ENCODE measurements at regions not wholly inside any gene's neighbourhood (a gene's known extent, or its start where the extent isn't known, plus 50 kb on each side); places are given as distances from the start of the nearest gene placed in this dataset.
"Not testable (repeated sequence)": the region's sequence is repeated elsewhere in the genome, so short reads cannot be mapped to it uniquely, and the experiment has no call there.

DNA sequence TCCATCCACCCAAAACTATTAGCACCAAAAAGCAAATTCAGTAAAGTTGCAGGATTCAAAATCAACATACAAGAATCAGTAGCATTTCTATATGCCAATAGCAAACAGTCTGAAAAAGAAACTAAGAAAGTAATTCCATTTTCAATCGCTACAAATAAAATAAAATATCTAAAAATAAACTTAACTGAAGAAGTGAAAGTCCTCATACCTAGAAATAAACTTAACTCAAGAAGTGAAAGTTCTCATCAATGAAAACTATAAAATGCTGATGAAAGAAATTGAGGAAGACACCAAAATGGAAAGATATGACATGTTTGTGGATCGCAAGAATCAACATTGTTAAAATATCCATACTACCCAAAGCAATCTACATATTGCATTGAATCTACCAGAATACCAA is 103.0 kb upstream of the ARID1B start:
- H3K14ac ChIP-seq (replicated peaks; ENCODE audit: low read depth, low read length), result no peak overlapping the region
- 0 out of 2 replicates have a peak, but pooled peaks cover under 1% of the 10 kb centered on the region for H3K27me3 ChIP-seq (ENCODE audit: control insufficient read depth, insufficient read depth, low read length)
- WGBS, 2 experiments (ENCODE audit: extremely low coverage in 2 of 2, insufficient read length in 1 of 2), result no CpG with 5 or more reads among the region's 2 CpGs
- H3K9ac ChIP-seq (ENCODE audit: low read depth, low read length), result no peak overlapping the region
- no peak for ATAC-seq (ENCODE audit: low read depth)
- H2BK120ac ChIP-seq (ENCODE audit: low read depth, low read length), result no peak overlapping the region
- intact Hi-C loops (cut with micrococcal nuclease), result no loop called here
- H3K23ac ChIP-seq (ENCODE audit: low read depth, low read length), result no peak overlapping the region
- H4K8ac ChIP-seq (ENCODE audit: low read depth in 2 of 2, low read length in 2 of 2), result no peak overlapping the region
- H3K27ac ChIP-seq (ENCODE audit: insufficient read depth, low read length), result no peak overlapping the region
- H4K20me1 ChIP-seq (ENCODE audit: insufficient read depth, low read length), result no peaks in the 10 kb centered on the region
- H4K5ac ChIP-seq (ENCODE audit: low read depth, low read length), result no peak overlapping the region
- in situ Hi-C loops (cut with MboI; ENCODE audit: low sequenced_read_pairs), result no loop called here
- no peaks in the 10 kb centered on the region for H3K4me1 ChIP-seq (ENCODE audit: control insufficient read depth, insufficient read depth, low read length)
- H3K9me1 ChIP-seq (ENCODE audit: insufficient read depth, low read length), result no peaks in the 10 kb centered on the region
- H3K36me3 ChIP-seq (ENCODE audit: control insufficient read depth, insufficient read depth, low read length), result no peaks in the 10 kb centered on the region
- H4K91ac ChIP-seq (ENCODE audit: insufficient read depth, low read depth, low read length), result no peak overlapping the region
- ChIA-PET CTCF (no interaction called here), POLR2A (ENCODE audit: unreplicated experiment) (no interaction called here)
- no peak overlapping the region for H2BK5ac ChIP-seq (ENCODE audit: low read depth, low read length, poor library complexity, severe bottlenecking)
- no peak overlapping the region for H3K4ac ChIP-seq (ENCODE audit: low read depth, low read length)
- H3K79me1 ChIP-seq (ENCODE audit: low read depth in 1 of 2, low read length in 2 of 2), result no peaks in the 10 kb centered on the region
- no TSS peak for BruUV-seq (replicated peaks)
- TF ChIP-seq BHLHE40 (IDR thresholded peaks at IDR 0.05; ENCODE audit: low read depth, low read length), result no peak
- TF ChIP-seq MXI1 (IDR thresholded peaks at IDR 0.05; ENCODE audit: borderline replicate concordance, low read depth, low read length), result no peak
- no peaks in the 10 kb centered on the region for H3K9me3 ChIP-seq (ENCODE audit: control insufficient read depth, insufficient read depth, low read length)
- dilution Hi-C loops (cut with HindIII; ENCODE audit: low sequenced_read_pairs, unreplicated experiment), result no loop called here
- no peak overlapping the region for H3K56ac ChIP-seq (ENCODE audit: extremely low read depth, insufficient read depth, low read length)
- no peak overlapping the region for H3K4me2 ChIP-seq (ENCODE audit: low read depth, low read length)
- no peak overlapping the region for H2AK5ac ChIP-seq (ENCODE audit: low read depth, low read length)
- DNase-seq, result no peak
- H2AFZ ChIP-seq (replicated peaks; ENCODE audit: low read length, poor library complexity), result no peak overlapping the region
- no peak overlapping the region for H2BK15ac ChIP-seq (ENCODE audit: low read depth, low read length)
- no peak overlapping the region for H3K18ac ChIP-seq (ENCODE audit: low read depth, low read length)
- H3K4me3 ChIP-seq (ENCODE audit: insufficient read depth, low read depth, low read length), result no peak overlapping the region
- no peak overlapping the region for H2BK20ac ChIP-seq (ENCODE audit: low read depth, low read length)
- no peak overlapping the region for H2AK9ac ChIP-seq (replicated peaks; ENCODE audit: low read depth, low read length, poor library complexity)

DNA sequence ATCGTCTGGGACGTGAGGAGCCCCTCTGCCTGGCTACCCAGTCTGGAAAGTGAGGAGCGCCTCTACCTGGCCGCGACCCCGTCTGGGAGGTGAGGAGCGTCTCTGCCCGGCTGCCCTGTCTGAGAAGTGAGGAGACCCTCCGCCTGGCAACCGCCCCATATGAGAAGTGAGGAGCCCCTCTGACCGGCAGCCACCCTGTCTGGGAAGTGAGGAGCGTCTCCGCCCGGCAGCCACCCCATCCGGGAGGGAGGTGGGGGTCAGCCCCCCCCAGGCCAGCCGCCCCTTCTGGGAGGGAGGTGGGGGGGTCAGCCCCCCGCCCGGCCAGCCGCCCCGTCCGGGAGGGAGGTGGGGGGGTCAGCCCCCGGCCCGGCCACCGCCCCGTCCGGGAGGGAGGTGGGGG is 107.1 kb upstream of the ARID1B start:
- H2AK5ac ChIP-seq (ENCODE audit: low read depth, low read length); intact Hi-C loops (cut with micrococcal nuclease); H3K9me3 ChIP-seq (ENCODE audit: control insufficient read depth, insufficient read depth, low read length); H2BK15ac ChIP-seq (ENCODE audit: low read depth, low read length); POLR2A ChIA-PET (ENCODE audit: unreplicated experiment); H3K9me1 ChIP-seq (ENCODE audit: insufficient read depth, low read length); H3K27ac ChIP-seq (ENCODE audit: insufficient read depth, low read length); H3K4me2 ChIP-seq (ENCODE audit: low read depth, low read length); H3K36me3 ChIP-seq (ENCODE audit: control insufficient read depth, insufficient read depth, low read length); H3K56ac ChIP-seq (ENCODE audit: extremely low read depth, insufficient read depth, low read length); H3K4me1 ChIP-seq (ENCODE audit: control insufficient read depth, insufficient read depth, low read length); H2BK20ac ChIP-seq (ENCODE audit: low read depth, low read length); H3K79me1 ChIP-seq (ENCODE audit: low read depth in 1 of 2, low read length in 2 of 2); BruUV-seq (replicated peaks); H3K4ac ChIP-seq (ENCODE audit: low read depth, low read length); H3K4me3 ChIP-seq (ENCODE audit: insufficient read depth, low read depth, low read length); H3K27me3 ChIP-seq (ENCODE audit: control insufficient read depth, insufficient read depth, low read length); H3K23ac ChIP-seq (ENCODE audit: low read depth, low read length); H3K18ac ChIP-seq (ENCODE audit: low read depth, low read length); H4K20me1 ChIP-seq (ENCODE audit: insufficient read depth, low read length); H3K9ac ChIP-seq (ENCODE audit: low read depth, low read length); H2AFZ ChIP-seq (replicated peaks; ENCODE audit: low read length, poor library complexity); H4K91ac ChIP-seq (ENCODE audit: insufficient read depth, low read depth, low read length); H2AK9ac ChIP-seq (replicated peaks; ENCODE audit: low read depth, low read length, poor library complexity); H3K14ac ChIP-seq (replicated peaks; ENCODE audit: low read depth, low read length); ATAC-seq (ENCODE audit: low read depth); dilution Hi-C loops (cut with HindIII; ENCODE audit: low sequenced_read_pairs, unreplicated experiment); H2BK120ac ChIP-seq (ENCODE audit: low read depth, low read length); H4K8ac ChIP-seq (ENCODE audit: low read depth in 2 of 2, low read length in 2 of 2); H4K5ac ChIP-seq (ENCODE audit: low read depth, low read length); CTCF ChIA-PET; H2BK5ac ChIP-seq (ENCODE audit: low read depth, low read length, poor library complexity, severe bottlenecking); DNase-seq; in situ Hi-C loops (cut with MboI; ENCODE audit: low sequenced_read_pairs): not testable (repeated sequence)
- WGBS, 2 experiments (ENCODE audit: extremely low coverage in 2 of 2, insufficient read length in 1 of 2), result no CpG with 5 or more reads among the region's 26 CpGs
